Fibroblast of villous mesenchyme (primary cell): ENCODE measurements at regions not wholly inside any gene's neighbourhood (a gene's known extent, or its start where the extent isn't known, plus 50 kb on each side); places are given as distances from the start of the nearest gene placed in this dataset.

ENCODE experiments used
- DNase-seq: peaks from one replicate; pipeline ENCODE4 v3.0.0-alpha.2; 2010; ENCODE audit warnings: low read depth
- H3K4me3 ChIP-seq: 2 replicates; pipeline ENCODE4 v1.5.1; 2011; ENCODE audit warnings: low read depth, mild to moderate bottlenecking, low read length
- TF ChIP-seq, protein P1 (sequence below): IDR thresholded peaks from 2 replicates; pipeline ENCODE4 v1.5.1; 2012; ENCODE audit warnings: low read depth, mild to moderate bottlenecking, low read length; ENCODE audit not compliant: insufficient read depth

DNA sequence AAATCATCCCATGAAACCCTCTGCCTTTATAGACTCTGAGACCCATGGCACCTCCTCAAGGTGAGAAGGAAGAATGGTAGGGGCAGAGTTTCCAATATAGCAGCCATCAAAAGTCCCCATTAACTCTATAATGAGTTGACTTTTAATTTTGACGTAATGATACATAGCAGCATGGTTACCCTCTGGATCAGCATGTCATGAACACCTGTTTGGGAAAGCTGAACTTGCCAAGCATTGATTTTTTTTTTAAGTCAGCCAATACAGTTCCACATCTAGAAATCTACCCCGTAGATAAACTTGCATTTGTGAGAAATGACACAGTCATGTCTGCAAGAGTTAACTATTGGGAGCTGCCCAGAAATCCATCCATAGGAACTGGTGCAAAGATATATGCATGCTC, 191.8 kb downstream of the TMEM114 start:
- TF ChIP-seq, protein P1, sequence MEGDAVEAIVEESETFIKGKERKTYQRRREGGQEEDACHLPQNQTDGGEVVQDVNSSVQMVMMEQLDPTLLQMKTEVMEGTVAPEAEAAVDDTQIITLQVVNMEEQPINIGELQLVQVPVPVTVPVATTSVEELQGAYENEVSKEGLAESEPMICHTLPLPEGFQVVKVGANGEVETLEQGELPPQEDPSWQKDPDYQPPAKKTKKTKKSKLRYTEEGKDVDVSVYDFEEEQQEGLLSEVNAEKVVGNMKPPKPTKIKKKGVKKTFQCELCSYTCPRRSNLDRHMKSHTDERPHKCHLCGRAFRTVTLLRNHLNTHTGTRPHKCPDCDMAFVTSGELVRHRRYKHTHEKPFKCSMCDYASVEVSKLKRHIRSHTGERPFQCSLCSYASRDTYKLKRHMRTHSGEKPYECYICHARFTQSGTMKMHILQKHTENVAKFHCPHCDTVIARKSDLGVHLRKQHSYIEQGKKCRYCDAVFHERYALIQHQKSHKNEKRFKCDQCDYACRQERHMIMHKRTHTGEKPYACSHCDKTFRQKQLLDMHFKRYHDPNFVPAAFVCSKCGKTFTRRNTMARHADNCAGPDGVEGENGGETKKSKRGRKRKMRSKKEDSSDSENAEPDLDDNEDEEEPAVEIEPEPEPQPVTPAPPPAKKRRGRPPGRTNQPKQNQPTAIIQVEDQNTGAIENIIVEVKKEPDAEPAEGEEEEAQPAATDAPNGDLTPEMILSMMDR: no peak

DNA sequence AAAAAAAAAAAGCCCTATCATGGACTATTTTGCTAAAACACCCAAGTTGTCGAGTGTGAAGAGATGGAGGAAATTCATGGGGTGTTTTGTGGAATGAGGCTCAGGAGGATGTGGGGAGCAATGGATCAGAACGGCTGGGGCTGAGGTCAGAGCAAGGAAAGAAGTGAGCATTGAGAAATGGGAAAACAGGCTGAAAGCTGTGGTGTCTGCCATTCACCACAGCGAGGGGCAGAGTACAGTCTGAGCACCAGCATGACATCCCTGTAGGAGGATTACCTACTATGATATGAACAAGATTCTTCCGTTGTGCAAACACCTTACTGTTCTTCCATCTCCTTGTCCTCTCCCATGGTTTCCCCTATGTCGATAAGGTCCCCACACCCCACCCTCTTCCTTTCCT, 193.1 kb downstream of the TMEM114 start:
- no peak for DNase-seq
- TF ChIP-seq, protein P1: no peak

More for the DNA sequence above, 191.8 kb downstream of the TMEM114 start:
- no peak overlapping the region for H3K4me3 ChIP-seq
- DNase-seq: no peak

DNA sequence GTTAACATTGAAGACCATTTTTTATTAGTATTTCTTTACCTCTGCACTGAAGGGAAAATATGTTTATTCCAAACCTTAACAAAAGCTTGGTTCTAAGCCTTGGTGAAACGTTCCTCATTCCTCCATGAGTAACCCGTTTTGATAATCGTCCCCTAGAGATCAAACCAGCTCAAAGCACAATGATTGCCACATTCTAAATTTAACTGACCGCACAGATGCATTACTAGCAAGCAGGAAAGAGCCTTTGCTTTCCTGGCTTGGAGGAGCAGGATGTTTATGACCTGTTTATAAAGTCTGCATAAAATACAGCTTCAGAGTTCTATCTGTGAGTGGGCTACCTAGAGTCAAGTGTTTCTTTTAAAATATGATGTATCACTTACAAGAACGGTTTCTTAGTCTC, 193.8 kb downstream of the TMEM114 start:
- no peak overlapping the region for H3K4me3 ChIP-seq
- TF ChIP-seq, protein P1: no peak
- DNase-seq: no peak

More for the DNA sequence above, 193.1 kb downstream of the TMEM114 start:
- H3K4me3 ChIP-seq: no peak overlapping the region

DNA sequence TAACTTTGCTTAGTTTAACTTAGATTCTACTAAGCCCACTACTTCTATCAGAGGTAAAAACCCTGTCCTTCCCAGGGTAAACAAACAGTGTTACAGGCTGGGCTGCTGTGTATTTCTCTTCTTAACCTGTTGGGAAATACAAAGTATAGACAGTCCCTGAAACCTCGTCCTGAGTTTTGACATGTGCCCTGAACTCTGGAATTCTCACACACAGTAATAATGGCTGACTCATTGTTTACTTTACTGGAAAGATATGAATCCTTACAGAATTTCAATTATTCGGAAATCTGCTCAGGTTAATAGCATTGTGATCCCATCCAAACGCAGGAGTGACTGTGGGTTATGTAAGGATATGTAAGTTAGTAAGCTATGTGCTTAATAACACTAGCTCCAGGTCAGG, 199.1 kb downstream of the TMEM114 start:
- TF ChIP-seq, protein P1: no peak
- DNase-seq: no peak
- no peak overlapping the region for H3K4me3 ChIP-seq

DNA sequence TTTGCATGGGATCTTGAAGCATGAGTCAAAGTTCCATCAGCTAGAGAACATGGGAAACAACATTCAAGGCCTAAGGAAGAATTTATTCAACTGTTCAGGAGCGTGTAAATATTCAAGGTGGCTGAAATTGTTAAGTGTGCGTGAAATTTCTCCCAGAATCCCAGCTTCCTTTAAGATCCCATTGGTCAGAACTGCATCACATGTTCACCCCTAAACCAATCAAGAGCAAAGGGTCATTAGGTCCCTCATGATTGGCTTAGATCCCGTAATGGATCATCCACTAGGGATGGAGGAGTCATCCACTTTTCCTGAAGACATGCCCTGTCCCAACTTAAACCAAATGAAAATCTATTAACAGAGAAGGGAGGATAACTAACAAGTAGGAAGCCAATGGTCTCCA, 201.6 kb downstream of the TMEM114 start:
- no peak for DNase-seq
- TF ChIP-seq, protein P1: no peak
- no peak overlapping the region for H3K4me3 ChIP-seq

DNA sequence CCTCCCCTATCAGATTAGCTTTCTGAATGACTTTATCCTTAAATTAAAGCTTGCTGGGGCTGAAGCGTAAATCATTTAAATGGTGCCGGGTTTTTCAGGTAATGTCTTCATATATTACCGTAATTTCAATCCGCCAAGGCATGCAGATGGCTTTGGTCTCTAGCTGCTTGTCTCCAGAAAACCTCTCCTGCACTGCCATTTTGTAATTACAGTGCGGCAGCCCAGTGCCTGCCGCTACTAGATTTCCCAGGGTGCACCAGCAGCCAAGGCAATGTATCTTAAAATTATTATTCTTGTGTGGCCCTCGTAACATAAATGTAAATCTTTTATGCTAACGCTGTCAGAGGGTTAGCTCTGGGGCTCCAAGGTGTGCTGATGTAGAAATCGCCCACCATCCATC, 208.5 kb downstream of the TMEM114 start:
- DNase-seq: no peak
- TF ChIP-seq, protein P1: no peak

DNA sequence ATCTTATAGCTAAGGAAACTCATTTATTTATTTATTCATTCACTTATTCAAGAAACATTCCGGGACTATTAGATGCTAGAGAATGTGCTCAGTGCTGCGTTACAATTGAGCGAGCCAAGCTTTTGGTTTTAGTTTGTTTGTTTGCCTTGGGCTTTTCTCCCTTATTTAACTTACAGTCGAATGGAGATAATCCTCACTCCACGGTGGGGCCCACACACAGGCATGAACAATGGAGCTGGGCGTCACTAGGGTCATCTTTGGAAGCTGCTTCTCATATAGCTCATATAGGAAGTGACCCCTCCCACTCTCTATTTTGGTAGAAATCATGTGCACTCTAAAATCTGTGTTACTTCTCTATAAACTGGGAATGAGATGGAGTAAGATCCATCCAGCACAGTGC, 210.0 kb downstream of the TMEM114 start:
- DNase-seq: no peak
- H3K4me3 ChIP-seq: no peak overlapping the region
- TF ChIP-seq, protein P1: no peak

More for the DNA sequence above, 208.5 kb downstream of the TMEM114 start:
- H3K4me3 ChIP-seq: no peak overlapping the region
